HepG2 (cell line): ENCODE measurements at regions not wholly inside any gene's neighbourhood (a gene's known extent, or its start where the extent isn't known, plus 50 kb on each side); places are given as distances from the start of the nearest gene placed in this dataset.

Source experiments
- DNMT3B ChIP-seq: conservative IDR thresholded peaks from 2 replicates; pipeline ENCODE4 v1.6.1; 2016; ENCODE audit warnings: missing biosample characterization, control low read depth
- FOSL2 ChIP-seq: sonication (generic); formaldehyde crosslinking; IDR thresholded peaks from 2 replicates; pipeline ENCODE4 v1.4.0; 2020; ENCODE audit warnings: missing genetic modification reagents
- HOXA3 ChIP-seq: sonication (generic); formaldehyde crosslinking; IDR thresholded peaks from 2 replicates; pipeline ENCODE4 v1.5.0; 2020; ENCODE audit warnings: missing genetic modification reagents
- HOXA5 ChIP-seq: sonication (generic); formaldehyde crosslinking; IDR thresholded peaks from 2 replicates; pipeline ENCODE4 v1.4.0; 2020; ENCODE audit warnings: missing genetic modification reagents
- KDM2A ChIP-seq: sonication (generic); formaldehyde crosslinking; IDR thresholded peaks from 2 replicates; pipeline ENCODE4 v1.4.0; 2020; ENCODE audit warnings: low read depth, missing genetic modification reagents, borderline replicate concordance
- KDM4B ChIP-seq: sonication (generic); formaldehyde crosslinking; IDR thresholded peaks from 2 replicates; pipeline ENCODE4 v1.4.0; 2020; ENCODE audit warnings: missing genetic modification reagents
- MEIS2 ChIP-seq: sonication (generic); formaldehyde crosslinking; IDR thresholded peaks from 2 replicates; pipeline ENCODE4 v1.9.0; 2021; ENCODE audit warnings: mild to moderate bottlenecking, missing genetic modification reagents
- MTA1 ChIP-seq: sonication (generic); formaldehyde crosslinking; IDR thresholded peaks from 2 replicates; pipeline ENCODE4 v1.4.0; 2020; ENCODE audit warnings: missing genetic modification reagents, mild to moderate bottlenecking, borderline replicate concordance
- NCOR1 ChIP-seq: fragments of 200-600 bp; sonication (generic); IDR thresholded peaks from 2 replicates; pipeline ENCODE4 v1.7.0; 2017; ENCODE audit warnings: antibody characterized with exemption, low read length, borderline replicate concordance
- NR2C2 ChIP-seq: sonication (generic); formaldehyde crosslinking; IDR thresholded peaks from 2 replicates; pipeline ENCODE4 v1.4.0; 2020; ENCODE audit warnings: missing genetic modification reagents, mild to moderate bottlenecking, moderate library complexity, borderline replicate concordance
- ZFAT ChIP-seq: sonication (generic); formaldehyde crosslinking; conservative IDR thresholded peaks from 2 replicates; pipeline ENCODE4 v1.8.1; 2023; ENCODE audit warnings: missing genetic modification reagents, inconsistent platforms
- ZNF251 ChIP-seq: sonication (generic); formaldehyde crosslinking; IDR thresholded peaks from 2 replicates; pipeline ENCODE4 v1.9.0; 2021; ENCODE audit warnings: mild to moderate bottlenecking, missing genetic modification reagents
- ZNF557 ChIP-seq: sonication (generic); formaldehyde crosslinking; IDR thresholded peaks from 2 replicates; pipeline ENCODE4 v1.4.0; 2020; ENCODE audit warnings: missing genetic modification reagents
- ZNF670 ChIP-seq: sonication (generic); formaldehyde crosslinking; IDR thresholded peaks from 2 replicates; pipeline ENCODE4 v1.8.0; 2022; ENCODE audit warnings: mild to moderate bottlenecking, missing genetic modification reagents, borderline replicate concordance
- ZNF781 ChIP-seq: sonication (generic); formaldehyde crosslinking; IDR thresholded peaks from 2 replicates; pipeline ENCODE4 v1.5.1; 2020; ENCODE audit warnings: borderline replicate concordance, mild to moderate bottlenecking, missing genetic modification reagents; ENCODE audit errors: not compliant biosample characterization
- TF ChIP-seq, protein P1 (sequence below): sonication (generic); formaldehyde crosslinking; IDR thresholded peaks from 2 replicates; pipeline ENCODE4 v1.5.0; 2020; ENCODE audit warnings: mild to moderate bottlenecking, low read depth, missing genetic modification reagents, borderline replicate concordance
- TF ChIP-seq, protein P2 (sequence below): IDR thresholded peaks from 2 replicates; pipeline ENCODE4 v1.6.1; 2012; ENCODE audit warnings: low read depth, low read length, improper control_type of control experiment
- TF ChIP-seq, protein P3 (sequence below): sonication (generic); formaldehyde crosslinking; IDR thresholded peaks from 2 replicates; pipeline ENCODE4 v1.9.0; 2021; ENCODE audit warnings: missing genetic modification reagents, mild to moderate bottlenecking, borderline replicate concordance
- TF ChIP-seq, protein P4 (sequence below): sonication (generic); formaldehyde crosslinking; IDR thresholded peaks from 2 replicates; pipeline ENCODE4 v1.4.0; 2020; ENCODE audit warnings: missing genetic modification reagents
- TF ChIP-seq, protein P5 (sequence below): fragments of 450-650 bp; IDR thresholded peaks from 2 replicates; pipeline ENCODE4 v1.6.1; 2016
- TF ChIP-seq, protein P6 (sequence below): sonication (generic); formaldehyde crosslinking; IDR thresholded peaks from 2 replicates; pipeline ENCODE4 v1.5.0; 2020; ENCODE audit warnings: missing genetic modification reagents
- TF ChIP-seq, protein P7 (sequence below): sonication (generic); formaldehyde crosslinking; IDR thresholded peaks from 2 replicates; pipeline ENCODE4 v1.4.0; 2020; ENCODE audit warnings: mild to moderate bottlenecking, missing genetic modification reagents

DNA sequence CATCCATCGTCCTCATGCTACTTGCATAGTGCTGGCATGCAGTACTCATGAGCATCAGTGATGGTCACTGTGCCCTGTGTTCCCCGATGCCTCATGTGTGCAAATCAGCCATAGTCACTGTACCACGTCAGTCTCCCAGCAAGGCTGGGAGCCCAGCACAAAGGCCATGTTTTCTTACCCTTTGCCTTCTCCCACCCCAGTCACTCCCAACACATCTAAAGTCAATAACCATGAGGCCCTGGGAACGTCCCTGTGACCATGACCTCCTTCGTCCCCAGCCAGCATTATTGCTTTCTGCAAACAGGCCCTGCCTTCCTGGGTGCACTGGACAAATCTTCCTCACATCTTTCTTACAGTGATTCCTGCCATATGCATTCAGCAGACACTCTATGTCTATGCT, 406.1 kb downstream of the ICE1 start (continued):
- TF ChIP-seq, protein P1, sequence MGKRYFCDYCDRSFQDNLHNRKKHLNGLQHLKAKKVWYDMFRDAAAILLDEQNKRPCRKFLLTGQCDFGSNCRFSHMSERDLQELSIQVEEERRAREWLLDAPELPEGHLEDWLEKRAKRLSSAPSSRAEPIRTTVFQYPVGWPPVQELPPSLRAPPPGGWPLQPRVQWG, result no peak
- TF ChIP-seq DNMT3B, result no peak
- TF ChIP-seq, protein P2, sequence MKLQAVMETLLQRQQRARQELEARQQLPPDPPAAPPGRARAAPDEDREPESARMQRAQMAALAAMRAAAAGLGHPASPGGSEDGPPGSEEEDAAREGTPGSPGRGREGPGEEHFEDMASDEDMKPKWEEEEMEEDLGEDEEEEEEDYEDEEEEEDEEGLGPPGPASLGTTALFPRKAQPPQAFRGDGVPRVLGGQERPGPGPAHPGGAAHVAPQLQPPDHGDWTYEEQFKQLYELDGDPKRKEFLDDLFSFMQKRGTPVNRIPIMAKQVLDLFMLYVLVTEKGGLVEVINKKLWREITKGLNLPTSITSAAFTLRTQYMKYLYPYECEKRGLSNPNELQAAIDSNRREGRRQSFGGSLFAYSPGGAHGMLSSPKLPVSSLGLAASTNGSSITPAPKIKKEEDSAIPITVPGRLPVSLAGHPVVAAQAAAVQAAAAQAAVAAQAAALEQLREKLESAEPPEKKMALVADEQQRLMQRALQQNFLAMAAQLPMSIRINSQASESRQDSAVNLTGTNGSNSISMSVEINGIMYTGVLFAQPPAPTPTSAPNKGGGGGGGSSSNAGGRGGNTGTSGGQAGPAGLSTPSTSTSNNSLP, result no peak
- 0 out of 2 replicates have a peak, but pooled peaks have one; percentile 60 for TF ChIP-seq MEIS2 (CRISPR knock-in tag)
- TF ChIP-seq ZNF557 (CRISPR knock-in tag), result no peak
- TF ChIP-seq KDM2A (CRISPR knock-in tag), result no peak
- TF ChIP-seq ZNF251, result no peak
- 0 out of 2 replicates have a peak, but pooled peaks have one; percentile 69 for TF ChIP-seq MTA1 (CRISPR knock-in tag)
- TF ChIP-seq, protein P3, sequence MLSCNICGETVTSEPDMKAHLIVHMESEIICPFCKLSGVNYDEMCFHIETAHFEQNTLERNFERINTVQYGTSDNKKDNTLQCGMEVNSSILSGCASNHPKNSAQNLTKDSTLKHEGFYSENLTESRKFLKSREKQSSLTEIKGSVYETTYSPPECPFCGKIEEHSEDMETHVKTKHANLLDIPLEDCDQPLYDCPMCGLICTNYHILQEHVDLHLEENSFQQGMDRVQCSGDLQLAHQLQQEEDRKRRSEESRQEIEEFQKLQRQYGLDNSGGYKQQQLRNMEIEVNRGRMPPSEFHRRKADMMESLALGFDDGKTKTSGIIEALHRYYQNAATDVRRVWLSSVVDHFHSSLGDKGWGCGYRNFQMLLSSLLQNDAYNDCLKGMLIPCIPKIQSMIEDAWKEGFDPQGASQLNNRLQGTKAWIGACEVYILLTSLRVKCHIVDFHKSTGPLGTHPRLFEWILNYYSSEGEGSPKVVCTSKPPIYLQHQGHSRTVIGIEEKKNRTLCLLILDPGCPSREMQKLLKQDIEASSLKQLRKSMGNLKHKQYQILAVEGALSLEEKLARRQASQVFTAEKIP, result no peak
- TF ChIP-seq NR2C2 (CRISPR knock-in tag), result peak; percentile 82
- no peak for TF ChIP-seq ZNF670 (CRISPR knock-in tag)
- TF ChIP-seq, protein P4, sequence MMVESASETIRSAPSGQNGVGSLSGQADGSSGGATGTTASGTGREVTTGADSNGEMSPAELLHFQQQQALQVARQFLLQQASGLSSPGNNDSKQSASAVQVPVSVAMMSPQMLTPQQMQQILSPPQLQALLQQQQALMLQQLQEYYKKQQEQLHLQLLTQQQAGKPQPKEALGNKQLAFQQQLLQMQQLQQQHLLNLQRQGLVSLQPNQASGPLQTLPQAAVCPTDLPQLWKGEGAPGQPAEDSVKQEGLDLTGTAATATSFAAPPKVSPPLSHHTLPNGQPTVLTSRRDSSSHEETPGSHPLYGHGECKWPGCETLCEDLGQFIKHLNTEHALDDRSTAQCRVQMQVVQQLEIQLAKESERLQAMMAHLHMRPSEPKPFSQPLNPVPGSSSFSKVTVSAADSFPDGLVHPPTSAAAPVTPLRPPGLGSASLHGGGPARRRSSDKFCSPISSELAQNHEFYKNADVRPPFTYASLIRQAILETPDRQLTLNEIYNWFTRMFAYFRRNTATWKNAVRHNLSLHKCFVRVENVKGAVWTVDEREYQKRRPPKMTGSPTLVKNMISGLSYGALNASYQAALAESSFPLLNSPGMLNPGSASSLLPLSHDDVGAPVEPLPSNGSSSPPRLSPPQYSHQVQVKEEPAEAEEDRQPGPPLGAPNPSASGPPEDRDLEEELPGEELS (CRISPR knock-in tag), result peak; percentile 86
- TF ChIP-seq, protein P5, sequence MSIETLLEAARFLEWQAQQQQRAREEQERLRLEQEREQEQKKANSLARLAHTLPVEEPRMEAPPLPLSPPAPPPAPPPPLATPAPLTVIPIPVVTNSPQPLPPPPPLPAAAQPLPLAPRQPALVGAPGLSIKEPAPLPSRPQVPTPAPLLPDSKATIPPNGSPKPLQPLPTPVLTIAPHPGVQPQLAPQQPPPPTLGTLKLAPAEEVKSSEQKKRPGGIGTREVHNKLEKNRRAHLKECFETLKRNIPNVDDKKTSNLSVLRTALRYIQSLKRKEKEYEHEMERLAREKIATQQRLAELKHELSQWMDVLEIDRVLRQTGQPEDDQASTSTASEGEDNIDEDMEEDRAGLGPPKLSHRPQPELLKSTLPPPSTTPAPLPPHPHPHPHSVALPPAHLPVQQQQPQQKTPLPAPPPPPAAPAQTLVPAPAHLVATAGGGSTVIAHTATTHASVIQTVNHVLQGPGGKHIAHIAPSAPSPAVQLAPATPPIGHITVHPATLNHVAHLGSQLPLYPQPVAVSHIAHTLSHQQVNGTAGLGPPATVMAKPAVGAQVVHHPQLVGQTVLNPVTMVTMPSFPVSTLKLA, result no peak
- TF ChIP-seq HOXA3 (CRISPR knock-in tag), result peak; percentile 84
- TF ChIP-seq ZFAT, result no peak
- TF ChIP-seq ZNF781 (CRISPR knock-in tag), result no peak
- peak; percentile 52; the same call in 1 of the 2 replicates for TF ChIP-seq NCOR1
- no peak for TF ChIP-seq KDM4B (CRISPR knock-in tag)
- TF ChIP-seq FOSL2 (CRISPR knock-in tag), result peak; percentile 43
- TF ChIP-seq, protein P6, sequence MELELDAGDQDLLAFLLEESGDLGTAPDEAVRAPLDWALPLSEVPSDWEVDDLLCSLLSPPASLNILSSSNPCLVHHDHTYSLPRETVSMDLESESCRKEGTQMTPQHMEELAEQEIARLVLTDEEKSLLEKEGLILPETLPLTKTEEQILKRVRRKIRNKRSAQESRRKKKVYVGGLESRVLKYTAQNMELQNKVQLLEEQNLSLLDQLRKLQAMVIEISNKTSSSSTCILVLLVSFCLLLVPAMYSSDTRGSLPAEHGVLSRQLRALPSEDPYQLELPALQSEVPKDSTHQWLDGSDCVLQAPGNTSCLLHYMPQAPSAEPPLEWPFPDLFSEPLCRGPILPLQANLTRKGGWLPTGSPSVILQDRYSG (CRISPR knock-in tag), result no peak
- TF ChIP-seq, protein P7, sequence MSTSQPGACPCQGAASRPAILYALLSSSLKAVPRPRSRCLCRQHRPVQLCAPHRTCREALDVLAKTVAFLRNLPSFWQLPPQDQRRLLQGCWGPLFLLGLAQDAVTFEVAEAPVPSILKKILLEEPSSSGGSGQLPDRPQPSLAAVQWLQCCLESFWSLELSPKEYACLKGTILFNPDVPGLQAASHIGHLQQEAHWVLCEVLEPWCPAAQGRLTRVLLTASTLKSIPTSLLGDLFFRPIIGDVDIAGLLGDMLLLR (CRISPR knock-in tag), result no peak
- no peak for TF ChIP-seq HOXA5 (CRISPR knock-in tag)
